ENCODE measurements at regions not wholly inside any gene's neighbourhood (a gene's known extent, or its start where the extent isn't known, plus 50 kb on each side); places are given as distances from the start of the nearest gene placed in this dataset.

- H3K4me3 ChIP-seq (ENCODE audit: low read depth, low read length): no peak overlapping the region
- no peak for DNase-seq (ENCODE audit: low read depth)
- TF ChIP-seq, protein P1, sequence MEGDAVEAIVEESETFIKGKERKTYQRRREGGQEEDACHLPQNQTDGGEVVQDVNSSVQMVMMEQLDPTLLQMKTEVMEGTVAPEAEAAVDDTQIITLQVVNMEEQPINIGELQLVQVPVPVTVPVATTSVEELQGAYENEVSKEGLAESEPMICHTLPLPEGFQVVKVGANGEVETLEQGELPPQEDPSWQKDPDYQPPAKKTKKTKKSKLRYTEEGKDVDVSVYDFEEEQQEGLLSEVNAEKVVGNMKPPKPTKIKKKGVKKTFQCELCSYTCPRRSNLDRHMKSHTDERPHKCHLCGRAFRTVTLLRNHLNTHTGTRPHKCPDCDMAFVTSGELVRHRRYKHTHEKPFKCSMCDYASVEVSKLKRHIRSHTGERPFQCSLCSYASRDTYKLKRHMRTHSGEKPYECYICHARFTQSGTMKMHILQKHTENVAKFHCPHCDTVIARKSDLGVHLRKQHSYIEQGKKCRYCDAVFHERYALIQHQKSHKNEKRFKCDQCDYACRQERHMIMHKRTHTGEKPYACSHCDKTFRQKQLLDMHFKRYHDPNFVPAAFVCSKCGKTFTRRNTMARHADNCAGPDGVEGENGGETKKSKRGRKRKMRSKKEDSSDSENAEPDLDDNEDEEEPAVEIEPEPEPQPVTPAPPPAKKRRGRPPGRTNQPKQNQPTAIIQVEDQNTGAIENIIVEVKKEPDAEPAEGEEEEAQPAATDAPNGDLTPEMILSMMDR (IDR thresholded peaks at IDR 0.05; ENCODE audit: low read depth, low read length, missing control alignments): no peak
Observed at GRCh38 chr5:141789330-141789729, 88.9 kb downstream of the PCDH1 start.

GRCh38 chr5:141788296-141788970 is 89.8 kb downstream of the PCDH1 start:
- no peak overlapping the region for H3K4me3 ChIP-seq (ENCODE audit: low read depth, low read length)
- TF ChIP-seq, protein P1 (IDR thresholded peaks at IDR 0.05; ENCODE audit: low read depth, low read length, missing control alignments): no peak
- no peak for DNase-seq (ENCODE audit: low read depth)

GRCh38 chr5:141787376-141787775 is 90.8 kb downstream of the PCDH1 start:
- H3K4me3 ChIP-seq (ENCODE audit: low read depth, low read length): no peak overlapping the region
- TF ChIP-seq, protein P1 (IDR thresholded peaks at IDR 0.05; ENCODE audit: low read depth, low read length, missing control alignments): no peak
- no peak for DNase-seq (ENCODE audit: low read depth)

DNA sequence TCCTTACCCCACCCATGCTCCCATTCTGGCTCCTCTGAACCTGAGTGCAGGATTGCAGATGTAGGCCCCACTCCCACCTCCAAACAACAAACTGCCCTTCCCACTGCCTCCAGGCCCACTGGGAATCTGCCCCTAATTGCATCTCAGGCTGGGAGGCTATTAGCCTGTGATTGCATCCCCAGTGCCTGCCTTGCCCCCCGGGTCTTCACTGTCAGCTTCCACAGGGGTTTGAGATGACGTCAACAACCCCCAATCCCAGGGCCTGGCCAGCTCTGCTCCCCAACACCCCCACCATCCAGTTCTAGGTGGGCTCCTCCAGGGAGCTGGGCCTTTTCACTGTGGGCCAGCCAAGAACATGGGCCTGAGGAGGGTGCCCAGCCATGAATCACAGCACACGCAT is 91.5 kb downstream of the PCDH1 start:
- no peak for DNase-seq (ENCODE audit: low read depth)
- TF ChIP-seq, protein P1 (IDR thresholded peaks at IDR 0.05; ENCODE audit: low read depth, low read length, missing control alignments): no peak
- H3K4me3 ChIP-seq (ENCODE audit: low read depth, low read length): no peak overlapping the region

GRCh38 chr5:141785711-141786110 is 92.5 kb downstream of the PCDH1 start:
- TF ChIP-seq, protein P1 (IDR thresholded peaks at IDR 0.05; ENCODE audit: low read depth, low read length, missing control alignments): no peak
- no peak overlapping the region for H3K4me3 ChIP-seq (ENCODE audit: low read depth, low read length)
- no peak for DNase-seq (ENCODE audit: low read depth)

GRCh38 chr5:141785135-141785534 is 93.1 kb downstream of the PCDH1 start:
- TF ChIP-seq, protein P1 (IDR thresholded peaks at IDR 0.05; ENCODE audit: low read depth, low read length, missing control alignments): no peak
- H3K4me3 ChIP-seq (ENCODE audit: low read depth, low read length): no peak overlapping the region
- no peak for DNase-seq (ENCODE audit: low read depth)

DNA sequence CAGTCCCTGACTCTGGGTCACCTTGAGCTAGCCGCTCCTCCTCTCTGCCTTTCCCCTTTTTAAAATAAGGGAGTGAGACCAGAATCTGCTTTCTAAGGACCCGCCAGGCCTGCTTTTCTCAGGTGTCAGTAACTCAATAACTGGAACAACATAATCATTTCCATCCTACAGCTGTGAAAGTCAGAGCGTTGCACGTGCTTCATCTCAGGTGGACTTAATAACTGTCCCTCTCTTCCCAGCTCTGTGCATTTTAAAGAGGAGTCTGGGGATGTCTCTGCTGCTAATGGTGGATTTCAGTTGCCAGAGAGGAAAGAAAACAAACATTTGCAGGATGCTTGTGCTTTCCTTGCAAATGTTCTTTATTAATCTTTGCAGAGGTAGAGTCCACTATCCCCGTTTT is 93.7 kb downstream of the PCDH1 start:
- no peak overlapping the region for H3K4me3 ChIP-seq (ENCODE audit: low read depth, low read length)
- DNase-seq (ENCODE audit: low read depth): no peak
- TF ChIP-seq, protein P1 (IDR thresholded peaks at IDR 0.05; ENCODE audit: low read depth, low read length, missing control alignments): no peak
